ENCODE measurements at regions not wholly inside any gene's neighbourhood (a gene's known extent, or its start where the extent isn't known, plus 50 kb on each side); places are given as distances from the start of the nearest gene placed in this dataset.
A peak's percentile ranks its signal among the peaks of the same experiment; 100 is the strongest.

GRCh38 chrX:52261125-52261462 is 76.4 kb downstream of the MAGED4 start:
- no TSS peak for BruUV-seq (replicated peaks)
- no peak overlapping the region for H3K23ac ChIP-seq (ENCODE audit: low read depth, low read length)
- no peaks in the 10 kb centered on the region for H3K79me1 ChIP-seq (ENCODE audit: low read depth in 1 of 2, low read length in 2 of 2)
- peak overlapping the region in 1 of 2 experiments; percentile 89; a peak in 1 of 4 replicates for H4K8ac ChIP-seq (ENCODE audit: low read depth in 2 of 2, low read length in 2 of 2)
- H2AK5ac ChIP-seq (ENCODE audit: low read depth, low read length) = no peak overlapping the region
- dilution Hi-C loops (cut with HindIII; ENCODE audit: low sequenced_read_pairs, unreplicated experiment) = no loop called here
- no peaks in the 10 kb centered on the region for H3K36me3 ChIP-seq (ENCODE audit: control insufficient read depth, insufficient read depth, low read length)
- no peak for TF ChIP-seq RCOR1 (IDR thresholded peaks at IDR 0.05; ENCODE audit: insufficient replicate concordance, low read length)
- no peak for TF ChIP-seq RAD21 (IDR thresholded peaks at IDR 0.05; ENCODE audit: low read length)
- TF ChIP-seq USF2 (IDR thresholded peaks at IDR 0.05; ENCODE audit: low read depth, low read length) = no peak
- TF ChIP-seq, protein P1, sequence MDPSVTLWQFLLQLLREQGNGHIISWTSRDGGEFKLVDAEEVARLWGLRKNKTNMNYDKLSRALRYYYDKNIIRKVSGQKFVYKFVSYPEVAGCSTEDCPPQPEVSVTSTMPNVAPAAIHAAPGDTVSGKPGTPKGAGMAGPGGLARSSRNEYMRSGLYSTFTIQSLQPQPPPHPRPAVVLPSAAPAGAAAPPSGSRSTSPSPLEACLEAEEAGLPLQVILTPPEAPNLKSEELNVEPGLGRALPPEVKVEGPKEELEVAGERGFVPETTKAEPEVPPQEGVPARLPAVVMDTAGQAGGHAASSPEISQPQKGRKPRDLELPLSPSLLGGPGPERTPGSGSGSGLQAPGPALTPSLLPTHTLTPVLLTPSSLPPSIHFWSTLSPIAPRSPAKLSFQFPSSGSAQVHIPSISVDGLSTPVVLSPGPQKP (IDR thresholded peaks at IDR 0.05; ENCODE audit: borderline replicate concordance, low read depth, low read length) = no peak
- no peak for TF ChIP-seq MAFK (IDR thresholded peaks at IDR 0.05; ENCODE audit: low read depth, low read length)
- TF ChIP-seq CTCF (conservative IDR thresholded peaks at IDR 0.05; ENCODE audit: low read depth, low read length) = no peak
- no peak for TF ChIP-seq MAZ (IDR thresholded peaks at IDR 0.05; ENCODE audit: borderline replicate concordance, low read depth, low read length)
- TF ChIP-seq CEBPB (IDR thresholded peaks at IDR 0.05; ENCODE audit: low read depth, low read length) = no peak
- no peak for TF ChIP-seq MXI1 (IDR thresholded peaks at IDR 0.05; ENCODE audit: borderline replicate concordance, low read depth, low read length)
- TF ChIP-seq SMC3 (IDR thresholded peaks at IDR 0.05; ENCODE audit: low read depth, low read length) = no peak
- no peak for TF ChIP-seq CHD1 (IDR thresholded peaks at IDR 0.05; ENCODE audit: low read depth, low read length)
- TF ChIP-seq POLR2A (IDR thresholded peaks at IDR 0.05; ENCODE audit: low read depth, low read length) = no peak
- TF ChIP-seq BHLHE40 (IDR thresholded peaks at IDR 0.05; ENCODE audit: low read depth, low read length) = no peak
- no peak for TF ChIP-seq FOS (IDR thresholded peaks at IDR 0.05; ENCODE audit: low read depth, low read length)
- no peak for TF ChIP-seq NFE2L2 (IDR thresholded peaks at IDR 0.05; ENCODE audit: low read depth, low read length)
- TF ChIP-seq RFX5 (IDR thresholded peaks at IDR 0.05; ENCODE audit: low read depth, low read length) = no peak
- H3K27ac ChIP-seq (ENCODE audit: insufficient read depth, low read length) = no peak overlapping the region
- H3K9me1 ChIP-seq (ENCODE audit: insufficient read depth, low read length) = no peaks in the 10 kb centered on the region
- CTCF ChIA-PET = no interaction called here
- no peak overlapping the region for H3K9ac ChIP-seq (ENCODE audit: low read depth, low read length)
- no peak overlapping the region for H3K18ac ChIP-seq (ENCODE audit: low read depth, low read length)
- H4K91ac ChIP-seq (ENCODE audit: insufficient read depth, low read depth, low read length) = no peak overlapping the region
- in situ Hi-C loops (cut with MboI; ENCODE audit: low sequenced_read_pairs) = no loop called here
- no peak for DNase-seq
- H2BK15ac ChIP-seq (ENCODE audit: low read depth, low read length) = no peak overlapping the region; the same call in 2 of the 3 replicates
- no peak overlapping the region for H2BK120ac ChIP-seq (ENCODE audit: low read depth, low read length)
- H3K27me3 ChIP-seq (ENCODE audit: control insufficient read depth, insufficient read depth, low read length) = no peaks in the 10 kb centered on the region; the same call in 1 of the 2 replicates
- H3K9me3 ChIP-seq (ENCODE audit: control insufficient read depth, insufficient read depth, low read length) = no peaks in the 10 kb centered on the region
- H3K4me2 ChIP-seq (ENCODE audit: low read depth, low read length) = peak overlapping the region; percentile 45; the same call in 1 of the 2 replicates
- no peaks in the 10 kb centered on the region for H3K4me1 ChIP-seq (ENCODE audit: control insufficient read depth, insufficient read depth, low read length)
- no peak overlapping the region for H4K5ac ChIP-seq (ENCODE audit: low read depth, low read length)
- WGBS, 2 experiments (ENCODE audit: extremely low coverage in 2 of 2, insufficient read length in 1 of 2) = no CpG with 5 or more reads among the region's 2 CpGs
- H3K14ac ChIP-seq (replicated peaks; ENCODE audit: low read depth, low read length) = no peak overlapping the region
- H2AFZ ChIP-seq (replicated peaks; ENCODE audit: low read length, poor library complexity) = no peak overlapping the region
- H2BK20ac ChIP-seq (ENCODE audit: low read depth, low read length) = no peak overlapping the region
- H3K4me3 ChIP-seq (ENCODE audit: insufficient read depth, low read depth, low read length) = peak overlapping the region; percentile 68; the same call in 1 of the 2 replicates
- H2BK5ac ChIP-seq (ENCODE audit: low read depth, low read length, poor library complexity, severe bottlenecking) = no peak overlapping the region
- intact Hi-C loops (cut with micrococcal nuclease) = loop anchor here (2.0 to 5.0 kb wide), 2 partner anchors 620 to 774 kb away; no protein-coding TSS in a partner anchor
- POLR2A ChIA-PET (ENCODE audit: unreplicated experiment) = interaction anchor here (0.5 kb wide), 1 partner anchor 462 kb away, joined by 3 read pairs; no protein-coding TSS in a partner anchor
- no peak overlapping the region for H3K4ac ChIP-seq (ENCODE audit: low read depth, low read length)
- no peak overlapping the region for H2AK9ac ChIP-seq (replicated peaks; ENCODE audit: low read depth, low read length, poor library complexity)
- ATAC-seq (ENCODE audit: low read depth) = no peak
- no peaks in the 10 kb centered on the region for H4K20me1 ChIP-seq (ENCODE audit: insufficient read depth, low read length)
- no peak overlapping the region for H3K56ac ChIP-seq (ENCODE audit: extremely low read depth, insufficient read depth, low read length)

Data from IMR-90 (cell line).